SK-N-MC (cell line): ENCODE measurements at regions not wholly inside any gene's neighbourhood (a gene's known extent, or its start where the extent isn't known, plus 50 kb on each side); places are given as distances from the start of the nearest gene placed in this dataset.

Experiments used
- EZH2 ChIP-seq: fragments of 200-600 bp; sonication (generic); IDR thresholded peaks from one replicate; pipeline ENCODE4 v1.6.1; 2017; ENCODE audit warnings: antibody characterized with exemption
- POLR2AphosphoS5 ChIP-seq: IDR thresholded peaks from 2 replicates; pipeline ENCODE4 v1.6.1; 2012; ENCODE audit warnings: mild to moderate bottlenecking, low read depth, low read length, borderline replicate concordance

DNA sequence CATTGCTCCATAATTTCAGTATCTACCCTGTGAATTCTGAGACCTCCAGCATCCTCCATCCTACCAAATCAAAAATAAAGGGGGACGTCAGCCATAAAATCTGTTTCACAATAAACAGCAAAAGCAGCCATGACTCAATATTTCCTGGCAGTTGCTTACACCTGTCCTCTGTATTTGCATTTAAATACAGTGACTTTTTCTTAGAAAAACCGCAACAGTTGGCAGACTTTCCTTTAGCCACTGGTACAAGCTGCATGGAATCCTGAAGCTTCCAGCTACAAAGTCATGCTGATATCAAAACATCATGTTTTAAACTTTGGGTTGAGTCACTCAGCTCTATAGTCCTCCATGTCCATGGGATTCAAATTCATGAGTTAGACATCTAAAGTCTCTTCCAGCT, 278.0 kb upstream of the KAZN start:
- no peak for TF ChIP-seq EZH2
- no peak for TF ChIP-seq POLR2AphosphoS5
